CD14-positive monocyte (primary cell): ENCODE measurements at regions not wholly inside any gene's neighbourhood (a gene's known extent, or its start where the extent isn't known, plus 50 kb on each side); places are given as distances from the start of the nearest gene placed in this dataset.

ENCODE experiments used
- DNase-seq, 3 donors: peaks; one replicate each; pipeline ENCODE4 v3.0.0-alpha.2; 2011 to 2022
- H2AFZ ChIP-seq: 2 replicates; pipeline ENCODE4 v1.6.0; 2012; ENCODE audit warnings: mild to moderate bottlenecking, low read depth, low read length, inconsistent platforms; ENCODE audit not compliant: insufficient read depth, poor library complexity, severe bottlenecking
- H3K27ac ChIP-seq, 2 donors: 1 replicate in 1 of 2; 2 replicates in 1 of 2; pipeline ENCODE4 v1.5.1; 2012 to 2013; ENCODE audit warnings: low read length in 2 of 2, control low read depth in 1 of 2, inconsistent platforms in 1 of 2, low read depth in 1 of 2, mild to moderate bottlenecking in 1 of 2
- H3K27me3 ChIP-seq, 2 donors: one replicate each; pipeline versions ENCODE4 v1.6.0 to v1.6.1; 2011 to 2013; ENCODE audit warnings: low read length in 2 of 2; ENCODE audit not compliant: control insufficient read depth in 2 of 2, insufficient read depth in 2 of 2
- H3K36me3 ChIP-seq, 2 donors: replicated peaks in 1 of 2; 1 replicate in 1 of 2; 2 replicates in 1 of 2; pipeline versions ENCODE4 v1.5.1 to v1.6.1; 2012 to 2013; ENCODE audit warnings: low read length in 2 of 2, control low read depth in 1 of 2, inconsistent platforms in 1 of 2, mild to moderate bottlenecking in 1 of 2; ENCODE audit not compliant: insufficient read depth in 2 of 2, control insufficient read depth in 1 of 2
- H3K4me1 ChIP-seq, 2 donors: 1 replicate in 1 of 2; 2 replicates in 1 of 2; pipeline versions ENCODE4 v1.5.1 to v1.6.1; 2012 to 2013; ENCODE audit warnings: low read length in 2 of 2, control low read depth in 1 of 2, inconsistent platforms in 1 of 2, mild to moderate bottlenecking in 1 of 2, moderate library complexity in 1 of 2; ENCODE audit not compliant: insufficient read depth in 2 of 2, control insufficient read depth in 1 of 2
- H3K4me2 ChIP-seq: replicated peaks from 2 replicates; pipeline ENCODE3; 2012; ENCODE audit warnings: low read length, moderate library complexity, mild to moderate bottlenecking; ENCODE audit not compliant: poor library complexity, severe bottlenecking; ENCODE audit errors: extremely low read depth
- H3K4me3 ChIP-seq, 3 experiments: fragments of 200-600 bp in 1 of 3; sonication (generic) in 1 of 3; replicated peaks in 1 of 3; 1 replicate in 2 of 3; 2 replicates in 1 of 3; pipeline ENCODE4 v1.5.1; 2011 to 2013; ENCODE audit warnings: low read length in 3 of 3, mild to moderate bottlenecking in 3 of 3, control low read depth in 2 of 3, low read depth in 2 of 3, inconsistent platforms in 1 of 3, moderate library complexity in 1 of 3
- H3K79me2 ChIP-seq: 2 replicates; pipeline ENCODE4 v1.6.0; 2012; ENCODE audit warnings: mild to moderate bottlenecking, control low read depth, inconsistent platforms, low read length, moderate library complexity; ENCODE audit not compliant: insufficient read depth
- H3K9ac ChIP-seq: 2 replicates; pipeline ENCODE4 v1.6.0; 2017; ENCODE audit warnings: low read length, mild to moderate bottlenecking; ENCODE audit not compliant: insufficient read depth, poor library complexity, severe bottlenecking
- H3K9me3 ChIP-seq, 2 donors: replicated peaks in 1 of 2; 1 replicate in 1 of 2; 2 replicates in 1 of 2; pipeline versions ENCODE4 v1.5.1 to v1.6.1; 2012 to 2013; ENCODE audit warnings: low read length in 2 of 2, control low read depth in 1 of 2; ENCODE audit not compliant: control insufficient read depth in 1 of 2, insufficient read depth in 1 of 2
- H4K20me1 ChIP-seq: 2 replicates; pipeline ENCODE4 v1.6.0; 2012; ENCODE audit warnings: mild to moderate bottlenecking, low read length, control low read depth, moderate library complexity; ENCODE audit not compliant: insufficient read depth
- H3K27ac Mint-ChIP-seq, 7 donors: one replicate each; pipeline ENCODE4 v1.8.0; 2020; ENCODE audit warnings: mild to moderate bottlenecking in 7 of 7, mixed read lengths in 7 of 7, moderate library complexity in 6 of 7, inconsistent platforms in 2 of 7
- H3K27me3 Mint-ChIP-seq, 3 donors: one replicate each; pipeline ENCODE4 v1.8.0; 2021 to 2022; ENCODE audit warnings: low read depth in 3 of 3, mild to moderate bottlenecking in 3 of 3, mixed read lengths in 3 of 3, moderate library complexity in 3 of 3, inconsistent platforms in 1 of 3
- H3K36me3 Mint-ChIP-seq, 2 donors: one replicate each; pipeline ENCODE4 v1.8.0; 2020; ENCODE audit warnings: mixed read lengths in 2 of 2, inconsistent platforms in 1 of 2, mild to moderate bottlenecking in 1 of 2
- H3K4me1 Mint-ChIP-seq: one replicate; pipeline ENCODE4 v1.8.0; 2020; ENCODE audit warnings: mild to moderate bottlenecking, mixed read lengths
- H3K4me3 Mint-ChIP-seq, 2 donors: one replicate each; pipeline ENCODE4 v1.8.0; 2020; ENCODE audit warnings: mild to moderate bottlenecking in 2 of 2, mixed read lengths in 2 of 2, moderate library complexity in 1 of 2
- H3K9me3 Mint-ChIP-seq, 7 donors: one replicate each; pipeline ENCODE4 v1.8.0; 2020 to 2022; ENCODE audit warnings: mixed read lengths in 7 of 7, mild to moderate bottlenecking in 6 of 7, moderate library complexity in 6 of 7, inconsistent platforms in 2 of 7
- CTCF ChIP-seq: fragments of 200-600 bp; IDR thresholded peaks from one replicate; pipeline ENCODE4 v1.8.0; 2022; ENCODE audit warnings: antibody characterized with exemption, mild to moderate bottlenecking
- WGBS: methylation state at CpG from one replicate; pipeline ENCODE4 v1.1.5; 2013; ENCODE audit warnings: missing lambda C conversion rate; ENCODE audit not compliant: insufficient coverage; 5-methylcytosine and 5-hydroxymethylcytosine counted together
- intact Hi-C, 2 donors: fragments of 100-400 bp; cut with micrococcal nuclease; formaldehyde crosslinking; loops; one replicate each; pipeline versions ENCODE4 v1.15.0 to v1.15.1; 2023

GRCh38 chr3:177992993-177993970, 543.0 kb upstream of the KCNMB2 start:
- no peak overlapping the region for H3K27ac Mint-ChIP-seq
- intact Hi-C loops = no loop called here
- H3K4me3 Mint-ChIP-seq = no peak overlapping the region
- no peaks in the 10 kb centered on the region for H3K36me3 Mint-ChIP-seq
- Histone ChIP-seq H3K27me3 (no peaks in the 10 kb centered on the region), H3K4me2 (no peak overlapping the region), H3K36me3 (no peaks in the 10 kb centered on the region), H4K20me1 (no peaks in the 10 kb centered on the region), H3K4me1 (no peaks in the 10 kb centered on the region), H3K9ac (no peak overlapping the region), H3K4me3 (no peak overlapping the region), H2AFZ (no peak overlapping the region), H3K79me2 (no peaks in the 10 kb centered on the region), H3K9me3 (peaks cover 0 to 2% of the 10 kb centered on the region in 2 donors), H3K27ac (no peak overlapping the region)
- DNase-seq = no peak
- whole genome bisulfite sequencing = 80% methylated on average over 1 of the region's 6 CpGs
- H3K27me3 Mint-ChIP-seq = no peaks in the 10 kb centered on the region
- H3K4me1 Mint-ChIP-seq = peaks cover 2% of the 10 kb centered on the region
- TF ChIP-seq CTCF = no peak
- H3K9me3 Mint-ChIP-seq = peaks cover 0 to 4% (median 0%) of the 10 kb centered on the region in 7 donors

DNA sequence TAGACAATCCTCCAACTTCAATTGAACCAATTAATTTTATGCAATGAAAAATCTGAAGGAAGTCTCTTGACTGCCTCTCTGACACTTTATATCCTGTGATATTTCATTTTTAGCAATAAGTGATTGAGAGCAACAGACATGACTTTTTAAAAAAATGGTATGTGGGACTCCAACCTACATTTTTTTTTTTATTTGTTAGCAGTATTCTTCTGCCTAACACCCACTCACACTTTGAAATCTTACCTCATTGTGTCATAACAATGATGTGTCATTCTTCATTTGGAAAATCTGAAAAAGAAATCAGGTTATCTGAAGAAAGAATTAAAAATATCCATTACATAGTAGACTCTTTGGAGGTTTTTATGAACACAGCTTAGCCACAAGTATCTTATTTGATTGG, 541.3 kb upstream of the KCNMB2 start:
- TF ChIP-seq CTCF = no peak
- Histone ChIP-seq H3K4me3 (no peak overlapping the region), H3K9ac (no peak overlapping the region), H3K4me2 (no peak overlapping the region), H3K9me3 (peaks cover 0 to 2% of the 10 kb centered on the region in 2 donors), H3K36me3 (no peaks in the 10 kb centered on the region), H4K20me1 (no peaks in the 10 kb centered on the region), H3K79me2 (no peaks in the 10 kb centered on the region), H3K27me3 (no peaks in the 10 kb centered on the region), H2AFZ (no peak overlapping the region), H3K27ac (no peak overlapping the region), H3K4me1 (peaks cover 3% of the 10 kb centered on the region in 2 donors)
- Mint-ChIP-seq H3K4me1 (peaks cover 4% of the 10 kb centered on the region), H3K9me3 (peaks cover 5 to 13% (median 8%) of the 10 kb centered on the region in 7 donors), H3K27ac (no peak overlapping the region), H3K4me3 (no peak overlapping the region), H3K27me3 (no peaks in the 10 kb centered on the region), H3K36me3 (peaks cover 1 to 5% of the 10 kb centered on the region in 2 donors)
- DNase-seq = no peak
- intact Hi-C loops = no loop called here
